ENCODE measurements at regions not wholly inside any gene's neighbourhood (a gene's known extent, or its start where the extent isn't known, plus 50 kb on each side); places are given as distances from the start of the nearest gene placed in this dataset.
"Not testable (repeated sequence)": the region's sequence is repeated elsewhere in the genome, so short reads cannot be mapped to it uniquely, and the experiment has no call there.

- in situ Hi-C loops (cut with MboI; ENCODE audit: low pct_unique_long_range_greater_than_20kb in 2 of 9, low sequenced_read_pairs in 9 of 9, unreplicated experiment in 9 of 9): no loop called here
- Histone ChIP-seq H3K27ac (no peak overlapping the region), H3K4me3 (no peak overlapping the region), H3K4me1 (replicated peaks in 1 of 2) (no peaks in the 10 kb centered on the region)
- no peak for ATAC-seq (replicated peaks in 6 of 8)
- 40 to 92% (median 79%) methylated on average over 1 to 3 of the region's 3 CpGs; no CpG with 5 or more reads in 3 of the 10 experiments for WGBS, 10 experiments
Measured at GRCh38 chr13:111064661-111065060, 50.4 kb upstream of the ARHGEF7 start.

- 6 to 58% (median 55%) methylated on average over 2 of the region's 2 CpGs; no CpG with 5 or more reads in 7 of the 10 experiments for WGBS, 10 experiments
- in situ Hi-C loops (cut with MboI; ENCODE audit: low pct_unique_long_range_greater_than_20kb in 2 of 9, low sequenced_read_pairs in 9 of 9, unreplicated experiment in 9 of 9): no loop called here
- ATAC-seq (replicated peaks in 6 of 8): no peak
Measured at GRCh38 chr13:111062966-111063365, 52.1 kb upstream of the ARHGEF7 start.

GRCh38 chr13:111062305-111062704 lies 52.8 kb upstream of the ARHGEF7 start:
- WGBS, 10 experiments: 74 to 100% (median 82%) methylated on average over 1 to 6 of the region's 7 CpGs; no CpG with 5 or more reads in 5 of the 10 experiments
- in situ Hi-C loops (cut with MboI; ENCODE audit: low pct_unique_long_range_greater_than_20kb in 2 of 9, low sequenced_read_pairs in 9 of 9, unreplicated experiment in 9 of 9): no loop called here
- no peak for ATAC-seq (replicated peaks in 6 of 8)

More at GRCh38 chr13:111062966-111063365, 52.1 kb upstream of the ARHGEF7 start:
- no peak overlapping the region for H3K27ac ChIP-seq
- no peaks in the 10 kb centered on the region for H3K4me1 ChIP-seq (replicated peaks in 1 of 2)
- H3K4me3 ChIP-seq: no peak overlapping the region

GRCh38 chr13:111061358-111062045 lies 53.6 kb upstream of the ARHGEF7 start:
- in situ Hi-C loops (cut with MboI; ENCODE audit: low pct_unique_long_range_greater_than_20kb in 2 of 9, low sequenced_read_pairs in 9 of 9, unreplicated experiment in 9 of 9): no loop called here
- 15 to 100% (median 71%) methylated on average over 1 to 6 of the region's 7 CpGs; no CpG with 5 or more reads in 4 of the 10 experiments for WGBS, 10 experiments
- Histone ChIP-seq H3K4me3 (no peak overlapping the region), H3K4me1 (replicated peaks in 1 of 2) (no peaks in the 10 kb centered on the region), H3K27ac (no peak overlapping the region)
- peak in 3 of 8 experiments; percentile 63 to 97 (median 93) for ATAC-seq (replicated peaks in 6 of 8)

More at GRCh38 chr13:111062305-111062704, 52.8 kb upstream of the ARHGEF7 start:
- no peaks in the 10 kb centered on the region for H3K4me1 ChIP-seq (replicated peaks in 1 of 2)
- H3K27ac ChIP-seq: no peak overlapping the region
- H3K4me3 ChIP-seq: no peak overlapping the region

- Histone ChIP-seq H3K4me1 (replicated peaks in 1 of 2) (no peaks in the 10 kb centered on the region), H3K4me3 (no peak overlapping the region), H3K27ac (no peak overlapping the region)
- in situ Hi-C loops (cut with MboI; ENCODE audit: low pct_unique_long_range_greater_than_20kb in 2 of 9, low sequenced_read_pairs in 9 of 9, unreplicated experiment in 9 of 9): no loop called here
- 50 to 100% (median 83%) methylated on average over 1 to 4 of the region's 4 CpGs; no CpG with 5 or more reads in 2 of the 10 experiments for WGBS, 10 experiments
- no peak for ATAC-seq (replicated peaks in 6 of 8)
Measured at GRCh38 chr13:111060237-111060919, 54.7 kb upstream of the ARHGEF7 start.

GRCh38 chr13:111058796-111059506 lies 56.2 kb upstream of the ARHGEF7 start:
- ATAC-seq (replicated peaks in 6 of 8): peak in 2 of 8 experiments; percentile 28 to 54
- no peaks in the 10 kb centered on the region for H3K4me1 ChIP-seq (replicated peaks in 1 of 2)
- no peak overlapping the region for H3K4me3 ChIP-seq
- in situ Hi-C loops (cut with MboI; ENCODE audit: low pct_unique_long_range_greater_than_20kb in 2 of 9, low sequenced_read_pairs in 9 of 9, unreplicated experiment in 9 of 9): no loop called here
- WGBS, 10 experiments: 0 to 100% (median 73%) methylated on average over 1 to 3 of the region's 5 CpGs
- no peak overlapping the region for H3K27ac ChIP-seq

- in situ Hi-C loops (cut with MboI; ENCODE audit: low pct_unique_long_range_greater_than_20kb in 2 of 9, low sequenced_read_pairs in 9 of 9, unreplicated experiment in 9 of 9); H3K27ac ChIP-seq; H3K4me1 ChIP-seq (replicated peaks in 1 of 2); H3K4me3 ChIP-seq: not testable (repeated sequence)
- peak in 1 of 8 experiments; percentile 36 for ATAC-seq (replicated peaks in 6 of 8)
Measured at GRCh38 chr13:111058339-111058738, 56.8 kb upstream of the ARHGEF7 start.

- H3K4me1 ChIP-seq (replicated peaks in 1 of 2); H3K4me3 ChIP-seq; H3K27ac ChIP-seq; in situ Hi-C loops (cut with MboI; ENCODE audit: low pct_unique_long_range_greater_than_20kb in 2 of 9, low sequenced_read_pairs in 9 of 9, unreplicated experiment in 9 of 9): not testable (repeated sequence)
- WGBS, 10 experiments: 26 to 100% (median 90%) methylated on average over 1 to 9 of the region's 21 CpGs; no CpG with 5 or more reads in 5 of the 10 experiments
- peak in 1 of 8 experiments; percentile 27 for ATAC-seq (replicated peaks in 6 of 8)
Measured at GRCh38 chr13:111051726-111052232, 63.3 kb upstream of the ARHGEF7 start.

- 0 to 79% (median 7%) methylated on average over 1 to 5 of the region's 6 CpGs; no CpG with 5 or more reads in 6 of the 10 experiments for WGBS, 10 experiments
- in situ Hi-C loops (cut with MboI; ENCODE audit: low pct_unique_long_range_greater_than_20kb in 2 of 9, low sequenced_read_pairs in 9 of 9, unreplicated experiment in 9 of 9): no loop called here
Measured at GRCh38 chr13:111051041-111051725, 63.9 kb upstream of the ARHGEF7 start.

GRCh38 chr13:111050539-111050879 lies 64.6 kb upstream of the ARHGEF7 start:
- Histone ChIP-seq H3K4me3 (no peak overlapping the region), H3K4me1 (replicated peaks in 1 of 2) (no peaks in the 10 kb centered on the region), H3K27ac (no peak overlapping the region)
- ATAC-seq (replicated peaks in 6 of 8): no peak
- WGBS, 10 experiments: 17 to 63% (median 38%) methylated on average over 1 to 4 of the region's 4 CpGs; no CpG with 5 or more reads in 3 of the 10 experiments
- in situ Hi-C loops (cut with MboI; ENCODE audit: low pct_unique_long_range_greater_than_20kb in 2 of 9, low sequenced_read_pairs in 9 of 9, unreplicated experiment in 9 of 9): no loop called here

More at GRCh38 chr13:111051041-111051725, 63.9 kb upstream of the ARHGEF7 start:
- no peak overlapping the region for H3K4me3 ChIP-seq
- ATAC-seq (replicated peaks in 6 of 8): peak in 3 of 8 experiments; percentile 24 to 42 (median 35)
- H3K4me1 ChIP-seq (replicated peaks in 1 of 2): no peaks in the 10 kb centered on the region
- H3K27ac ChIP-seq: no peak overlapping the region

GRCh38 chr13:111049791-111050538 lies 65.1 kb upstream of the ARHGEF7 start:
- ATAC-seq (replicated peaks in 6 of 8): peak; percentile 22 to 63 (median 46)
- WGBS, 10 experiments: 77 to 90% (median 80%) methylated on average over 1 to 6 of the region's 19 CpGs; no CpG with 5 or more reads in 7 of the 10 experiments
- Histone ChIP-seq H3K4me3 (no peak overlapping the region), H3K4me1 (replicated peaks in 1 of 2) (no peaks in the 10 kb centered on the region), H3K27ac (no peak overlapping the region)
- in situ Hi-C loops (cut with MboI; ENCODE audit: low pct_unique_long_range_greater_than_20kb in 2 of 9, low sequenced_read_pairs in 9 of 9, unreplicated experiment in 9 of 9): loop anchor here in 1 of 9 experiments (25.0 kb wide), 1 partner anchor 113 kb away; no protein-coding TSS in a partner anchor

GRCh38 chr13:111048387-111048786 lies 66.7 kb upstream of the ARHGEF7 start:
- H3K4me1 ChIP-seq (replicated peaks in 1 of 2): no peaks in the 10 kb centered on the region
- ATAC-seq (replicated peaks in 6 of 8): no peak
- no peak overlapping the region for H3K4me3 ChIP-seq
- WGBS, 10 experiments: 50 to 100% (median 78%) methylated on average over 1 to 4 of the region's 8 CpGs; no CpG with 5 or more reads in 3 of the 10 experiments
- in situ Hi-C loops (cut with MboI; ENCODE audit: low pct_unique_long_range_greater_than_20kb in 2 of 9, low sequenced_read_pairs in 9 of 9, unreplicated experiment in 9 of 9): loop anchor here in 1 of 9 experiments (25.0 kb wide), 1 partner anchor 111 kb away; no protein-coding TSS in a partner anchor
- no peak overlapping the region for H3K27ac ChIP-seq
